GM12873 (cell line): ENCODE measurements at regions not wholly inside any gene's neighbourhood (a gene's known extent, or its start where the extent isn't known, plus 50 kb on each side); places are given as distances from the start of the nearest gene placed in this dataset.

ENCODE experiments used
- CTCF ChIP-seq: IDR thresholded peaks from 2 replicates; pipeline ENCODE4 v1.5.1; 2012; ENCODE audit warnings: low read depth, mild to moderate bottlenecking, moderate library complexity, low read length, control low read depth; ENCODE audit not compliant: insufficient read depth; ENCODE audit errors: missing control alignments

- TF ChIP-seq CTCF: no peak
Observed at GRCh38 chr12:114215746-114216145, 190.2 kb downstream of the TBX5 start.

- no peak for TF ChIP-seq CTCF
Observed at GRCh38 chr12:114213055-114213581, 192.8 kb downstream of the TBX5 start.

GRCh38 chr12:114209861-114210260 is 196.1 kb downstream of the TBX5 start:
- no peak for TF ChIP-seq CTCF

- TF ChIP-seq CTCF: no peak
Observed at GRCh38 chr12:114206525-114206924, 199.4 kb downstream of the TBX5 start.

- TF ChIP-seq CTCF: no peak
Observed at GRCh38 chr12:114201794-114202193, 204.2 kb downstream of the TBX5 start.

GRCh38 chr12:114194956-114195355 is 211.0 kb downstream of the TBX5 start:
- no peak for TF ChIP-seq CTCF

GRCh38 chr12:114194066-114194465 is 211.9 kb downstream of the TBX5 start:
- TF ChIP-seq CTCF: no peak
